ENCODE measurements at regions not wholly inside any gene's neighbourhood (a gene's known extent, or its start where the extent isn't known, plus 50 kb on each side); places are given as distances from the start of the nearest gene placed in this dataset.

DNA sequence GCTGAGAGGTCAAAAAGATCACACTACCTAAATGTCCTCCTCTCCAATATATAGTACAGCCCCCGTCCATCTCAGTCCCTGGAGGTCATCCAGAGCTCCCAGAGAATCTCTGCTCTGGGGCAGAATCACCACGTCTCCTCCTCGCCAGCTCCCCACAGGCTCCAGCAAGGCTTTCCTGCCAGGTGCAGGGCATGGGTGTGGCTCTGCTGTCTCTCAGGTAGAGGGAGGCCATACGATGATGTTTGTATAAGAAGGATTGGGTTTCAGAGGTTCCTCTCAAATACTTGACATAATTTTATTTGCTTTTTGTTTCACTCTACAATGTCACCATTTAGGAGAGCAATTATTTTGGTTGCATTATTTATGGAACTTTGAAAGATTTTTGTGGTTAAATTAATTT lies 98.3 kb upstream of the PRSS58 start:
- TF ChIP-seq RAD21 (IDR thresholded peaks at IDR 0.05; ENCODE audit: low read length): no peak
- TF ChIP-seq, protein P1, sequence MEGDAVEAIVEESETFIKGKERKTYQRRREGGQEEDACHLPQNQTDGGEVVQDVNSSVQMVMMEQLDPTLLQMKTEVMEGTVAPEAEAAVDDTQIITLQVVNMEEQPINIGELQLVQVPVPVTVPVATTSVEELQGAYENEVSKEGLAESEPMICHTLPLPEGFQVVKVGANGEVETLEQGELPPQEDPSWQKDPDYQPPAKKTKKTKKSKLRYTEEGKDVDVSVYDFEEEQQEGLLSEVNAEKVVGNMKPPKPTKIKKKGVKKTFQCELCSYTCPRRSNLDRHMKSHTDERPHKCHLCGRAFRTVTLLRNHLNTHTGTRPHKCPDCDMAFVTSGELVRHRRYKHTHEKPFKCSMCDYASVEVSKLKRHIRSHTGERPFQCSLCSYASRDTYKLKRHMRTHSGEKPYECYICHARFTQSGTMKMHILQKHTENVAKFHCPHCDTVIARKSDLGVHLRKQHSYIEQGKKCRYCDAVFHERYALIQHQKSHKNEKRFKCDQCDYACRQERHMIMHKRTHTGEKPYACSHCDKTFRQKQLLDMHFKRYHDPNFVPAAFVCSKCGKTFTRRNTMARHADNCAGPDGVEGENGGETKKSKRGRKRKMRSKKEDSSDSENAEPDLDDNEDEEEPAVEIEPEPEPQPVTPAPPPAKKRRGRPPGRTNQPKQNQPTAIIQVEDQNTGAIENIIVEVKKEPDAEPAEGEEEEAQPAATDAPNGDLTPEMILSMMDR (conservative IDR thresholded peaks at IDR 0.05; ENCODE audit: low read depth, low read length): no peak
- TF ChIP-seq, protein P2, sequence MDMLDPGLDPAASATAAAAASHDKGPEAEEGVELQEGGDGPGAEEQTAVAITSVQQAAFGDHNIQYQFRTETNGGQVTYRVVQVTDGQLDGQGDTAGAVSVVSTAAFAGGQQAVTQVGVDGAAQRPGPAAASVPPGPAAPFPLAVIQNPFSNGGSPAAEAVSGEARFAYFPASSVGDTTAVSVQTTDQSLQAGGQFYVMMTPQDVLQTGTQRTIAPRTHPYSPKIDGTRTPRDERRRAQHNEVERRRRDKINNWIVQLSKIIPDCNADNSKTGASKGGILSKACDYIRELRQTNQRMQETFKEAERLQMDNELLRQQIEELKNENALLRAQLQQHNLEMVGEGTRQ (IDR thresholded peaks at IDR 0.05; ENCODE audit: low read depth, low read length): no peak
- no peak for TF ChIP-seq POLR2A (IDR thresholded peaks at IDR 0.05; ENCODE audit: low read depth, low read length)
- no peak for TF ChIP-seq RCOR1 (IDR thresholded peaks at IDR 0.05; ENCODE audit: insufficient replicate concordance, low read length)
- no peak for TF ChIP-seq MAFK (IDR thresholded peaks at IDR 0.05; ENCODE audit: low read depth, low read length)
- no peak for TF ChIP-seq RFX5 (IDR thresholded peaks at IDR 0.05; ENCODE audit: low read depth, low read length)
- TF ChIP-seq CEBPB (IDR thresholded peaks at IDR 0.05; ENCODE audit: low read depth, low read length): no peak
- no peak for TF ChIP-seq NFE2L2 (IDR thresholded peaks at IDR 0.05; ENCODE audit: low read depth, low read length)
- TF ChIP-seq MAZ (IDR thresholded peaks at IDR 0.05; ENCODE audit: borderline replicate concordance, low read depth, low read length): no peak
- no peak for TF ChIP-seq MXI1 (IDR thresholded peaks at IDR 0.05; ENCODE audit: borderline replicate concordance, low read depth, low read length)
- TF ChIP-seq FOS (IDR thresholded peaks at IDR 0.05; ENCODE audit: low read depth, low read length): no peak
